ENCODE measurements at regions not wholly inside any gene's neighbourhood (a gene's known extent, or its start where the extent isn't known, plus 50 kb on each side); places are given as distances from the start of the nearest gene placed in this dataset.

DNA sequence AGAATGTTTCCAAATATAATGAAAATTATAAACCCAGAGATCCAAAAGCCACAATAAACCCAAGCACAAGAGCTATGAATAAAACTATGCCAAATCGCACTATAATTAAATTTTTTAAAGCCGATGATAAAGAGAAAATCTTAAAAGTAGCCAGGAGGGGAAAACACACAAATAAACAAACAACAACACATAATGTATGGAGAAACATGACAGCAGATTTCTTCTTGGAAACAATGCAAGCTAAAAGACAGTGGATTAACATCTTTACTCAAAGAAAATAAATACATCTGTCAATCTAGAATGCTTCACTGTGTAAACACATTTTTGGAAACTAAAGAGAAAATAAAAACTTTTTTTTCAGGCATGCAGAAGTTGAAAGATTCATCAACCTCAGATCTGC is 53.0 kb upstream of the SMOX start:
- H3K4me3 ChIP-seq = no peak overlapping the region
- H3K27me3 ChIP-seq (ENCODE audit: low read depth) = no peaks in the 10 kb centered on the region
- H3K36me3 ChIP-seq = no peaks in the 10 kb centered on the region
- peaks cover 5% of the 10 kb centered on the region for H3K4me1 ChIP-seq
- intact Hi-C loops (cut with DNase I) = no loop called here
- no peak for ATAC-seq
- peaks cover 4% of the 10 kb centered on the region for H3K9me3 ChIP-seq
- H3K27ac ChIP-seq = no peak overlapping the region
- DNase-seq = no peak
- TF ChIP-seq CTCF (IDR thresholded peaks at IDR 0.05) = no peak

DNA sequence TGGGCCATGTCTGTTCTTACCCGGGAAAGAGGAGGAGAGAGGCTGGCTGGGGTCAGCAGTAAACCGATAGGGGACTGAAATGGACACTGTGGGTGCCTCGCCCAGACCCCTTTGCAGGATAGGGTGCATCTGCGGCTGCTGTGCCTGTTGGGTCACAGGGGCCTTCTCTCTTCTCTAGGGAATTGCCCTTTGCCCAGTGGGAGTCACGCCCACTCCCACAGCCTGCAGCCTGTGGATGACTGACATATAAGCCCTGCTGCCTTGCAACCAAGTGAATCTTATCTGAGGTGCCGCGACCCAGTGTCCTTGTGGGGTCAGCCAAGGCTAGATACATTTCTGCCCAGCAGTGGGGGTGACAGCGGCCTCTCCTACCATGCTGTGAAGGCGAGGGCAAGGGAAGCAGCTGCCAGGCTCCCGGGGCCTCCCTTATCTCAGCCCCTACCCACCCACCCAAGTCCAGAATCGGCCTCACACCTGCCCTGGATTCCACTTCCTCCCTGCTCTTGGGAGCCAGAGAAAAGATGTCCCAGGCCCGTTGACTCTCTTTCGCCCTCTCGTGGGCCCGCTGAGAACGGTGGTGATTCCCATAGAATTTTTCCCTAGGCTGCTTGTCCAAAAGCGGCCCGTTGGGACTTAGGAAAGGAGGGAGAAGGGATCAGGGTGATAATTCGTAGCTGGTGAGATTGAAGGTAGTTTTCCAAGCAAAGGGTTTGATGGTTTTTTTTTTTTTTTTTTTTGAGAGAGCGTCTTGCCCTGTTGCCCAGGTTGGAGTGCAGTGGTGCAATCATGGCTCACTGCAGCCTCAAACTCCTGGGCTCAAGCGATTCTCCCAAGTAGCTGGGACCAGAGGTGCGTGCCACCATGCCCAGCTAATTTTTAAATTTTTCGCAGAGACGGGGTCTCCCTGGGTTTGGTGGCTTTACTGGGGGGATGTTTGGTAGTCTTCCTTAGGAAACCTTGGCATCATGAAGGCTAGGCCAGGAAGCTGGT is 56.8 kb upstream of the SMOX start:
- DNase-seq (peak; percentile 77), ATAC-seq (peak; percentile 74 to 85)
- no peak overlapping the region for H3K4me3 ChIP-seq
- no peaks in the 10 kb centered on the region for H3K27me3 ChIP-seq (ENCODE audit: low read depth)
- intact Hi-C loops (cut with DNase I) = no loop called here
- H3K9me3 ChIP-seq = peaks cover 4% of the 10 kb centered on the region
- no peaks in the 10 kb centered on the region for H3K36me3 ChIP-seq
- H3K27ac ChIP-seq = no peak overlapping the region
- peak; percentile 65 for TF ChIP-seq CTCF (IDR thresholded peaks at IDR 0.05)
- peaks cover 5% of the 10 kb centered on the region for H3K4me1 ChIP-seq

GRCh38 chr20:4090756-4091489 is 57.7 kb upstream of the SMOX start:
- no peak overlapping the region for H3K4me3 ChIP-seq
- no peak for DNase-seq
- TF ChIP-seq CTCF (IDR thresholded peaks at IDR 0.05) = no peak
- peaks cover 4% of the 10 kb centered on the region for H3K9me3 ChIP-seq
- H3K4me1 ChIP-seq = peaks cover 5% of the 10 kb centered on the region
- no peak overlapping the region for H3K27ac ChIP-seq
- no peaks in the 10 kb centered on the region for H3K36me3 ChIP-seq
- intact Hi-C loops (cut with DNase I) = no loop called here
- H3K27me3 ChIP-seq (ENCODE audit: low read depth) = no peaks in the 10 kb centered on the region
- ATAC-seq = peak in 1 of 2 donors; percentile 7

- H3K4me1 ChIP-seq = peaks cover 13% of the 10 kb centered on the region
- DNase-seq (peak; percentile 60), ATAC-seq (no peak)
- no peaks in the 10 kb centered on the region for H3K27me3 ChIP-seq (ENCODE audit: low read depth)
- H3K9me3 ChIP-seq = peaks cover 2% of the 10 kb centered on the region
- intact Hi-C loops (cut with DNase I) = no loop called here
- no peak for TF ChIP-seq CTCF (IDR thresholded peaks at IDR 0.05)
- H3K4me3 ChIP-seq = no peak overlapping the region
- no peak overlapping the region for H3K27ac ChIP-seq
- no peaks in the 10 kb centered on the region for H3K36me3 ChIP-seq
These were observed 58.7 kb upstream of the SMOX start for GRCh38 chr20:4089756-4090487.

GRCh38 chr20:4088766-4089165 is 59.9 kb upstream of the SMOX start:
- Histone ChIP-seq H3K36me3 (no peaks in the 10 kb centered on the region), H3K27me3 (ENCODE audit: low read depth) (no peaks in the 10 kb centered on the region), H3K9me3 (no peaks in the 10 kb centered on the region), H3K4me1 (peaks cover 19% of the 10 kb centered on the region), H3K27ac (no peak overlapping the region), H3K4me3 (no peak overlapping the region)
- TF ChIP-seq CTCF (IDR thresholded peaks at IDR 0.05) = no peak
- intact Hi-C loops (cut with DNase I) = no loop called here
- ATAC-seq = no peak
- no peak for DNase-seq

All from lower lobe of right lung (tissue), 2 donors.